Trophoblast cell (in vitro differentiated cells and primary cell): ENCODE measurements at regions not wholly inside any gene's neighbourhood (a gene's known extent, or its start where the extent isn't known, plus 50 kb on each side); places are given as distances from the start of the nearest gene placed in this dataset.

Source experiments
- DNase-seq, 2 donors: peaks; one replicate each; pipeline ENCODE4 v3.0.0-alpha.2; 2016
- H2AFZ ChIP-seq: 2 replicates; pipeline ENCODE4 v1.6.1; 2013; ENCODE audit warnings: low read length, moderate library complexity, mild to moderate bottlenecking; ENCODE audit not compliant: insufficient read depth, poor library complexity
- H2AK5ac ChIP-seq: 2 replicates; pipeline ENCODE4 v1.6.1; 2013; ENCODE audit warnings: mild to moderate bottlenecking, low read length
- H2BK120ac ChIP-seq: 2 replicates; pipeline ENCODE4 v1.6.1; 2013; ENCODE audit warnings: low read length, mild to moderate bottlenecking, moderate library complexity; ENCODE audit not compliant: insufficient read depth, poor library complexity
- H2BK12ac ChIP-seq: 2 replicates; pipeline ENCODE4 v1.6.1; 2013; ENCODE audit warnings: mild to moderate bottlenecking, low read length, moderate library complexity
- H2BK5ac ChIP-seq: 2 replicates; pipeline ENCODE4 v1.6.1; 2013; ENCODE audit warnings: low read length, low read depth, moderate library complexity, mild to moderate bottlenecking; ENCODE audit not compliant: poor library complexity
- H3K14ac ChIP-seq: 2 replicates; pipeline ENCODE4 v1.6.1; 2013; ENCODE audit warnings: mild to moderate bottlenecking, low read length
- H3K18ac ChIP-seq: 2 replicates; pipeline ENCODE4 v1.6.1; 2013; ENCODE audit warnings: mild to moderate bottlenecking, low read length
- H3K23ac ChIP-seq: 2 replicates; pipeline ENCODE4 v1.6.1; 2013; ENCODE audit warnings: low read length
- H3K27ac ChIP-seq: 2 replicates; pipeline ENCODE4 v1.5.1; 2013; ENCODE audit warnings: low read depth, mild to moderate bottlenecking, inconsistent platforms, low read length, moderate library complexity
- H3K27me3 ChIP-seq: 2 replicates; pipeline ENCODE4 v1.6.1; 2013; ENCODE audit warnings: inconsistent platforms, mild to moderate bottlenecking, low read length, moderate library complexity; ENCODE audit not compliant: insufficient read depth
- H3K36me3 ChIP-seq, 2 experiments: 1 replicate in 1 of 2; 2 replicates in 1 of 2; pipeline ENCODE4 v1.6.1; 2013; ENCODE audit warnings: low read length in 2 of 2, mild to moderate bottlenecking in 2 of 2, moderate library complexity in 1 of 2; ENCODE audit not compliant: insufficient read depth in 2 of 2, control insufficient read depth in 1 of 2
- H3K4ac ChIP-seq: 2 replicates; pipeline ENCODE4 v1.6.1; 2013; ENCODE audit warnings: low read depth, mild to moderate bottlenecking, low read length, moderate library complexity
- H3K4me1 ChIP-seq, 2 experiments: 1 replicate in 1 of 2; 2 replicates in 1 of 2; pipeline ENCODE4 v1.6.1; 2013; ENCODE audit warnings: low read length in 2 of 2, mild to moderate bottlenecking in 2 of 2, moderate library complexity in 1 of 2; ENCODE audit not compliant: insufficient read depth in 2 of 2, control insufficient read depth in 1 of 2
- H3K4me2 ChIP-seq: 2 replicates; pipeline ENCODE4 v1.6.1; 2013; ENCODE audit warnings: inconsistent platforms, mild to moderate bottlenecking, low read length, moderate library complexity
- H3K4me3 ChIP-seq: 2 replicates; pipeline ENCODE4 v1.5.1; 2013; ENCODE audit warnings: mild to moderate bottlenecking, low read depth, low read length, inconsistent platforms
- H3K79me1 ChIP-seq: one replicate; pipeline ENCODE4 v1.6.1; 2013; ENCODE audit warnings: low read length
- H3K79me2 ChIP-seq: 2 replicates; pipeline ENCODE4 v1.6.1; 2013; ENCODE audit warnings: low read length, mild to moderate bottlenecking; ENCODE audit not compliant: control insufficient read depth, insufficient read depth, poor library complexity
- H3K9ac ChIP-seq: 2 replicates; pipeline ENCODE4 v1.6.1; 2013; ENCODE audit warnings: mild to moderate bottlenecking, low read length
- H3K9me3 ChIP-seq: 2 replicates; pipeline ENCODE4 v1.6.1; 2013; ENCODE audit warnings: low read depth, mild to moderate bottlenecking, control low read depth, inconsistent platforms, low read length; ENCODE audit not compliant: insufficient read depth
- H4K12ac ChIP-seq: 2 replicates; pipeline ENCODE4 v1.6.1; 2013; ENCODE audit warnings: low read depth, mild to moderate bottlenecking, low read length, moderate library complexity
- H4K8ac ChIP-seq: 2 replicates; pipeline ENCODE4 v1.6.1; 2013; ENCODE audit warnings: low read depth, mild to moderate bottlenecking, low read length, moderate library complexity
- H4K91ac ChIP-seq: one replicate; pipeline ENCODE4 v1.6.1; 2013; ENCODE audit warnings: low read depth, mild to moderate bottlenecking, low read length, moderate library complexity
- WGBS: extraction: QIAGEN DNeasy Blood & Tissue Kit; methylation state at CpG from one replicate; pipeline ENCODE4 v1.1.7; 2013; ENCODE audit warnings: missing lambda C conversion rate; ENCODE audit not compliant: insufficient read length, insufficient coverage; ENCODE audit errors: extremely low coverage; 5-methylcytosine and 5-hydroxymethylcytosine counted together

DNA sequence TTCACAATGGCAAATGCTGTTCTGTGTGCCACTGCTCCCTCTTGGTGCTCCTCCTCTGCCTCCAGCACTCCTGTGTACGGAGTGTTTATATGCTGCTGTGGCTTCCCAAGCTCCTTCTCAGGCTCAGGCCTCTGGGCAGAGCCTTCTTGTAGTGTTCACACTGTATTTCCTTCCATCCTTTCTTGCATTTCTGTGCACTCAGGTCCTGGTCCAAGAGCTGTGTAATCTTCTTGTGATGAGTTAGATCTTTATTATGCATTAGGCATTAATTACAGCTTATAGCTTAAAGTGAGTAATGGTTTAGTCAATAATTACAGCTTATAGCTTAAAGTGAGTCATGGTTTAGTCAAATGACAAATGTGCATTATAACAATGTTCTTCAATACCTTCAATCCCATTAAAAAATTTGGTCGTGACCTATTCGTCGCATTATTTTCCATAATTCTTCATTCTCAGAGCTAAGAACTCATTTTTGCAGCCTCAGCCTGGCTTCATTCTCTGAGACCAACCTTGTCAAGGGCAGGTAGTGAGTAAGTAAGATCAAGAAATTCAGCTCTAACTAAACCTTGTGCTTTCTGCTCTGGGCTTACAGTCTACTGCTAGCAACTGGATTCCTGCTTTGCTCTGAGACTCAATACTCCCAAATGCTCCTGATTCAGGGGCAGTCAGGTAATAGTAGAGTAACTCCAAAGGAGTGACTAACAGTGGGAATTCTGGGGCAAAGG lies 154.5 kb upstream of the SPAG17 start:
- no peak for DNase-seq
- H3K79me2 ChIP-seq, result no peaks in the 10 kb centered on the region
- H2BK120ac ChIP-seq, result no peak overlapping the region
- H3K18ac ChIP-seq, result no peak overlapping the region
- no peaks in the 10 kb centered on the region for H3K36me3 ChIP-seq
- no peak overlapping the region for H2BK5ac ChIP-seq
- no peak overlapping the region for H3K9ac ChIP-seq
- H3K27ac ChIP-seq, result no peak overlapping the region
- no peaks in the 10 kb centered on the region for H3K79me1 ChIP-seq
- no peak overlapping the region for H3K14ac ChIP-seq
- H2AK5ac ChIP-seq, result no peak overlapping the region
- no peak overlapping the region for H3K4ac ChIP-seq
- no peak overlapping the region for H3K23ac ChIP-seq
- no peak overlapping the region for H3K4me3 ChIP-seq
- no peak overlapping the region for H4K91ac ChIP-seq
- H3K27me3 ChIP-seq, result no peaks in the 10 kb centered on the region
- no peak overlapping the region for H3K4me2 ChIP-seq
- H2BK12ac ChIP-seq, result no peak overlapping the region
- no peak overlapping the region for H4K8ac ChIP-seq
- peaks cover 0 to 1% of the 10 kb centered on the region in 2 experiments for H3K4me1 ChIP-seq
- H3K9me3 ChIP-seq, result no peaks in the 10 kb centered on the region
- H2AFZ ChIP-seq, result no peak overlapping the region
- H4K12ac ChIP-seq, result no peak overlapping the region
- WGBS, result no CpG with 5 or more reads among the region's 4 CpGs

DNA sequence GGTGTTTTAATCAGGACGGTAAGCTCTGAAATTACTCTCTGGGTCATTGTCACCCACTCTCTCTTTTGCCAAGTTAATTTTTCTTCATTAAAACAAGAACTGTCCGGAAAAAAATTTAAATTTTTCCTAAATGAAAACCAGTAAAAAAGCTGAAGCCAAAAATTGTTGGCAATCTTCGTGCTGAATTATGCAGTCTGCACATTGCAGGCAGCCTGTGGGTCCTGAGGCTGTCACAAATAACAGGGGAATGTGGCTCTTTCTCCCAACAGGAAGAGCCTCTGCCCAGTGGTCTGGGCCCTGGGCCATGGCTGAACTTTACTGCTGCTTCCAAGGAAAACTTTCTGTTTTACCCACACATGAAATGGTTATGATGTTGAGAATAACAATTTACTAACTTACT lies 153.9 kb upstream of the SPAG17 start:
- no peak overlapping the region for H4K8ac ChIP-seq
- H4K91ac ChIP-seq, result no peak overlapping the region
- no peaks in the 10 kb centered on the region for H3K79me2 ChIP-seq
- WGBS, result no CpG with 5 or more reads among the region's 3 CpGs
- no peak overlapping the region for H3K18ac ChIP-seq
- no peaks in the 10 kb centered on the region for H3K9me3 ChIP-seq
- H4K12ac ChIP-seq, result no peak overlapping the region
- H2AFZ ChIP-seq, result no peak overlapping the region
- H3K4ac ChIP-seq, result no peak overlapping the region
- no peak overlapping the region for H2BK12ac ChIP-seq
- no peak overlapping the region for H3K9ac ChIP-seq
- peaks cover 0 to 1% of the 10 kb centered on the region in 2 experiments for H3K4me1 ChIP-seq
- H3K23ac ChIP-seq, result no peak overlapping the region
- H3K36me3 ChIP-seq, result no peaks in the 10 kb centered on the region
- no peak overlapping the region for H3K4me2 ChIP-seq
- no peak overlapping the region for H2BK120ac ChIP-seq
- DNase-seq, result no peak
- no peaks in the 10 kb centered on the region for H3K27me3 ChIP-seq
- no peak overlapping the region for H2AK5ac ChIP-seq
- H2BK5ac ChIP-seq, result no peak overlapping the region
- H3K27ac ChIP-seq, result no peak overlapping the region
- no peaks in the 10 kb centered on the region for H3K79me1 ChIP-seq
- H3K4me3 ChIP-seq, result no peak overlapping the region
- no peak overlapping the region for H3K14ac ChIP-seq

DNA sequence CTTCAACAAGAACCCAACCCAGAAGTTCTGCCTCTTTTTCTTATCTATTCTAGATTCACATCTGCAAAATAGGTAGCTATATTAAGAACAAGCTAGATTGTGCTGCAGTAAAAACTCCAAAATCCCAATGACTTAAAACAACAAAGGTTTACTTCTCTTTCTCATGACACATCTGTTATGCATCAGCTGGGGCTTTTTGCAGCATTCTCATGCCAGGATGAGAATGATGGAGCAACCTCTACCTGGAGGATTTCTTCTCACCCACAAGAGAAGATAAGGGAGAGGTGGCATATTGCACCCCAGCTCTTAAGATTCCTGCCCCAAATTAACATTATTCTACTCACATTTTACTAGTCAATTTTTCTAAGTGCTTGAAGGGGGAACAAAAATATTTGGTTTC lies 152.3 kb upstream of the SPAG17 start:
- Histone ChIP-seq H3K4me3 (no peak overlapping the region), H3K23ac (no peak overlapping the region), H2BK12ac (no peak overlapping the region)

DNA sequence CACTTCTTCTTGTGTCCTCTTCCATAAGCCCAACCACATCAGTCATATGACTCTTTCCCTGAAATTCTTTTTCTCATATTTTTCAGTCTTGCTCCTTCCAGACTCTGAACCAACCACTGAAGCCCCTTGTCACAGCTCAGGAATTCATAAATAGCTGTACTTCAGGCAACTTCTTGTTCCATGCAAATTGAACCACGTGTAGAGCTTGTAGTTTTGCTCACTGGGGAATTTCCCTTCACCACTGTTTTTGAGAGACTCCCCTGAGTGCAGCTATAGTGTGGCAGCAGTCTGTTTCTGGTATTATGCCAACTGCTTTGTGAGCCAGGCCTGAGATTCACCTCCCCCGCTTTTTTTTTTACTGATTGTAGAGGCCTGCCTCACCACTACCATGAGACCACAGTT lies 150.3 kb upstream of the SPAG17 start:
- no peak overlapping the region for H3K4me3 ChIP-seq
- H2AFZ ChIP-seq, result no peak overlapping the region
- H2BK120ac ChIP-seq, result no peak overlapping the region
- no peak overlapping the region for H3K23ac ChIP-seq
- H2BK12ac ChIP-seq, result no peak overlapping the region
- no CpG with 5 or more reads among the region's 2 CpGs for WGBS
- H3K36me3 ChIP-seq, result no peaks in the 10 kb centered on the region
- no peaks in the 10 kb centered on the region for H3K79me2 ChIP-seq
- H3K18ac ChIP-seq, result no peak overlapping the region
- H3K79me1 ChIP-seq, result no peaks in the 10 kb centered on the region
- no peaks in the 10 kb centered on the region for H3K27me3 ChIP-seq
- no peak for DNase-seq
- H3K4me1 ChIP-seq, result peaks cover 0 to 1% of the 10 kb centered on the region in 2 experiments
- no peak overlapping the region for H3K9ac ChIP-seq
- H3K4ac ChIP-seq, result no peak overlapping the region
- no peak overlapping the region for H3K27ac ChIP-seq
- no peak overlapping the region for H4K12ac ChIP-seq
- H2AK5ac ChIP-seq, result no peak overlapping the region
- H3K9me3 ChIP-seq, result no peaks in the 10 kb centered on the region
- no peak overlapping the region for H3K4me2 ChIP-seq
- H3K14ac ChIP-seq, result no peak overlapping the region
- no peak overlapping the region for H2BK5ac ChIP-seq
- H4K91ac ChIP-seq, result no peak overlapping the region
- H4K8ac ChIP-seq, result no peak overlapping the region

More for the DNA sequence above, 152.3 kb upstream of the SPAG17 start:
- H3K79me1 ChIP-seq, result no peaks in the 10 kb centered on the region
- H3K9ac ChIP-seq, result no peak overlapping the region
- H3K4ac ChIP-seq, result no peak overlapping the region
- H3K36me3 ChIP-seq, result no peaks in the 10 kb centered on the region
- H2AK5ac ChIP-seq, result no peak overlapping the region
- H3K27me3 ChIP-seq, result no peaks in the 10 kb centered on the region
- no peak overlapping the region for H4K12ac ChIP-seq
- no peak for DNase-seq
- no peak overlapping the region for H2BK5ac ChIP-seq
- no peaks in the 10 kb centered on the region for H3K9me3 ChIP-seq
- H3K27ac ChIP-seq, result no peak overlapping the region
- no peak overlapping the region for H3K4me2 ChIP-seq
- no peak overlapping the region for H3K14ac ChIP-seq
- no peak overlapping the region for H4K91ac ChIP-seq
- H2AFZ ChIP-seq, result no peak overlapping the region
- H3K18ac ChIP-seq, result no peak overlapping the region
- H3K4me1 ChIP-seq, result peaks cover 0 to 1% of the 10 kb centered on the region in 2 experiments
- H3K79me2 ChIP-seq, result no peaks in the 10 kb centered on the region
- no peak overlapping the region for H2BK120ac ChIP-seq
- H4K8ac ChIP-seq, result no peak overlapping the region
